ENCODE measurements at regions not wholly inside any gene's neighbourhood (a gene's known extent, or its start where the extent isn't known, plus 50 kb on each side); places are given as distances from the start of the nearest gene placed in this dataset.

DNA sequence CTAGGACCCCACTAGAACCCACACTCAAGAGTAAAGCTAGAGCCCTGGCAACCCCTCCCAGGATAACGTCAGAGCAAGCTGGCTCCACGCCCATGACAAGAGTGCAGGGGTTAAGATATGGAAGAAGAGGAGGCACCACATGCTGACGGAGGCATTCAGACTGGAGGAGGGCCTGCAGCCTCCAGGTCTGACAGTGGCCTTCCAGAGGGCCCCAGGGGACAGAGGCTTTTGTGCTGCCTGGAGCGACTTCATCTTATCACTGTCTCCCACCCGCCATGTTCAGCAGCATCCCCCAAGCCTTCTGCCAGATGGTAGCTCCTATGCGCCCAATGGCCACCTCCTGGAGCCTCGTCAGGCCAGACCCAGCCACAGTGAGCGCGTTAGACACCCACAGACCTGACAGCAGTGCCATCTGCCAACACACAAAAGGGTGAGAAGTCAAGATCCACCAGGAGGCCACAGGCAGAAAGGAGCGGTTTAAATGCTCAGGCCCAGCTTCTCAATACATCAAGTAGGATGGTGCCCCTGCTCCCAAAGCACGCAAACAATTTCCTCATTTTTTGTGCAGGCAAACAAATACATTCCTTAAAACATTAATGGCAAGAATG, 65.8 kb downstream of the C5orf15 start:
- TF ChIP-seq, protein P1, sequence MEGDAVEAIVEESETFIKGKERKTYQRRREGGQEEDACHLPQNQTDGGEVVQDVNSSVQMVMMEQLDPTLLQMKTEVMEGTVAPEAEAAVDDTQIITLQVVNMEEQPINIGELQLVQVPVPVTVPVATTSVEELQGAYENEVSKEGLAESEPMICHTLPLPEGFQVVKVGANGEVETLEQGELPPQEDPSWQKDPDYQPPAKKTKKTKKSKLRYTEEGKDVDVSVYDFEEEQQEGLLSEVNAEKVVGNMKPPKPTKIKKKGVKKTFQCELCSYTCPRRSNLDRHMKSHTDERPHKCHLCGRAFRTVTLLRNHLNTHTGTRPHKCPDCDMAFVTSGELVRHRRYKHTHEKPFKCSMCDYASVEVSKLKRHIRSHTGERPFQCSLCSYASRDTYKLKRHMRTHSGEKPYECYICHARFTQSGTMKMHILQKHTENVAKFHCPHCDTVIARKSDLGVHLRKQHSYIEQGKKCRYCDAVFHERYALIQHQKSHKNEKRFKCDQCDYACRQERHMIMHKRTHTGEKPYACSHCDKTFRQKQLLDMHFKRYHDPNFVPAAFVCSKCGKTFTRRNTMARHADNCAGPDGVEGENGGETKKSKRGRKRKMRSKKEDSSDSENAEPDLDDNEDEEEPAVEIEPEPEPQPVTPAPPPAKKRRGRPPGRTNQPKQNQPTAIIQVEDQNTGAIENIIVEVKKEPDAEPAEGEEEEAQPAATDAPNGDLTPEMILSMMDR (conservative IDR thresholded peaks at IDR 0.05 in 1 of 2, IDR thresholded peaks at IDR 0.05 in 1 of 2; ENCODE audit: low read depth in 1 of 2, low read length in 2 of 2): no peak
- TF ChIP-seq EZH2 (IDR thresholded peaks at IDR 0.05; ENCODE audit: low read length, missing control alignments): no peak

Data from fibroblast of lung (primary cell).